Embryonic facial prominence (tissue), 1 donor: ENCODE measurements at regions not wholly inside any gene's neighbourhood (a gene's known extent, or its start where the extent isn't known, plus 50 kb on each side); places are given as distances from the start of the nearest gene placed in this dataset.
"Not testable (repeated sequence)": the region's sequence is repeated elsewhere in the genome, so short reads cannot be mapped to it uniquely, and the experiment has no call there.

Source experiments
- DNase-seq: peaks from one replicate; pipeline ENCODE4 v3.0.0-alpha.2; 2016; ENCODE audit errors: extremely low spot score

- no peak for DNase-seq
These were observed 830.2 kb upstream of the SPRY2 start for GRCh38 chr13:81171065-81171647.

- DNase-seq, result not testable (repeated sequence)
These were observed 822.9 kb upstream of the SPRY2 start for GRCh38 chr13:81163823-81164222.

GRCh38 chr13:81153478-81153877 is 812.6 kb upstream of the SPRY2 start:
- no peak for DNase-seq

- DNase-seq, result no peak
These were observed 807.9 kb upstream of the SPRY2 start for GRCh38 chr13:81148822-81149221.

GRCh38 chr13:81146576-81146975 is 805.6 kb upstream of the SPRY2 start:
- DNase-seq, result not testable (repeated sequence)

GRCh38 chr13:81142306-81142999 is 801.5 kb upstream of the SPRY2 start:
- DNase-seq, result no peak

GRCh38 chr13:81140675-81141074 is 799.7 kb upstream of the SPRY2 start:
- no peak for DNase-seq

- DNase-seq, result no peak
These were observed 799.1 kb upstream of the SPRY2 start for GRCh38 chr13:81139987-81140386.

- DNase-seq, result no peak
These were observed 797.5 kb upstream of the SPRY2 start for GRCh38 chr13:81138353-81138980.

GRCh38 chr13:81133066-81133465 is 792.1 kb upstream of the SPRY2 start:
- DNase-seq, result no peak

GRCh38 chr13:81117416-81117815 is 776.5 kb upstream of the SPRY2 start:
- no peak for DNase-seq

GRCh38 chr13:81116461-81117282 is 775.7 kb upstream of the SPRY2 start:
- no peak for DNase-seq

GRCh38 chr13:81109026-81109425 is 768.1 kb upstream of the SPRY2 start:
- DNase-seq, result no peak

GRCh38 chr13:81106348-81106747 is 765.4 kb upstream of the SPRY2 start:
- no peak for DNase-seq

- no peak for DNase-seq
These were observed 763.2 kb upstream of the SPRY2 start for GRCh38 chr13:81104035-81104715.

GRCh38 chr13:81102066-81102465 is 761.1 kb upstream of the SPRY2 start:
- not testable (repeated sequence) for DNase-seq

GRCh38 chr13:81089371-81090157 is 748.6 kb upstream of the SPRY2 start:
- DNase-seq, result no peak

GRCh38 chr13:81080911-81081454 is 740.1 kb upstream of the SPRY2 start:
- DNase-seq, result no peak

GRCh38 chr13:81078048-81078447 is 737.1 kb upstream of the SPRY2 start:
- no peak for DNase-seq

GRCh38 chr13:81069822-81070221 is 728.9 kb upstream of the SPRY2 start:
- DNase-seq, result not testable (repeated sequence)

- DNase-seq, result no peak
These were observed 718.0 kb upstream of the SPRY2 start for GRCh38 chr13:81058916-81059290.
